Stimulated activated naive CD8-positive, alpha-beta T cell treated with anti-CD3 and anti-CD28 coated beads, Interleukin-15, Interleukin-2, amounts not matched to agents 100 U/mL and 50 U/mL, for 24 hours (primary cell): ENCODE measurements at regions not wholly inside any gene's neighbourhood (a gene's known extent, or its start where the extent isn't known, plus 50 kb on each side); places are given as distances from the start of the nearest gene placed in this dataset.

Source experiments
- ATAC-seq: fragments of 150-1000 bp; cut with Tn5 transposase; one replicate; pipeline ENCODE4 v1.10.0; 2021
- DNase-seq: peaks from one replicate; pipeline ENCODE4 v3.0.0; 2021

- DNase-seq = no peak
- ATAC-seq = no peak
Measured at GRCh38 chr2:177020524-177021119, 192.0 kb upstream of the HNRNPA3 start.

- DNase-seq (no peak), ATAC-seq (no peak)
Measured at GRCh38 chr2:177021706-177022343, 190.8 kb upstream of the HNRNPA3 start.

DNA sequence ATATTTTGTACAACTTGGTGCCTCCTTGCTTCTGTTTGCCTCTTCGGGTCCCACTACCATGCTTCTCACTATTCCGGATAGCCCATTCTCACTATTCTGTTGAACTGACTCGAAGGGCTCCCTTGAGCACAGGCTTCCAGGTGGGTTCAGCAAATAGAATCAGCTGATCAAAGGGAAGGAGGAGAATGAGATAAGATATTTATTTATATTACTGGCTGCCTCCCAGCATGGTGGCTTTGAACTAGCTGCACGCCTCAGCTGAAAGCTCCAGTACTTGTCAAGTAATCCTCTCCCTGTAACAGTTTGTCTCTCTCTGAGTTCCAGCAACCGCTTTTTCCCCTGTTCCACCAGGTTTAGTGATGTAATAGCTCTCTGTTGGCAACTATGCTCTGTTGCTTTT lies 187.8 kb upstream of the HNRNPA3 start:
- ATAC-seq (no peak), DNase-seq (no peak)

GRCh38 chr2:177026253-177026652 lies 186.3 kb upstream of the HNRNPA3 start:
- ATAC-seq = no peak

DNA sequence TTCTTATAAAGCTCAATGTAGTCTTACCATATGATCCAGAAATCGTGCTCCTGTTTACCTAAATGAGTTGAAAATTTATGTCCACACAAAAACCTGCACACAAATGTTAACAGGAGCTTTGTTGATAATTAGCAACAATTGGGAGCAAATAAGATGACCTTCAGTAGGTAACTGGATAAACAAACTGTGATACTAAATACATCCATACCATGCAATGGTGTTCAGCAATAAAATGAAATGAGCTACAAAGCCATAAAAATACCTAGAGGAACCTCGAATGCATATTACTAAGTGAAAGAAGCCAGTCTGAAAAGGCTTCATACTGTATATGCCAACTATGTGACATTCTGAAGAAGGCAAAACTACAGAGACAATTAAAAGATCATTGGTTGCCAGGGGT lies 185.6 kb upstream of the HNRNPA3 start:
- ATAC-seq (no peak), DNase-seq (no peak)

More at GRCh38 chr2:177026253-177026652, 186.3 kb upstream of the HNRNPA3 start:
- DNase-seq = no peak

GRCh38 chr2:177028296-177028695 lies 184.3 kb upstream of the HNRNPA3 start:
- no peak for DNase-seq
- ATAC-seq = no peak

GRCh38 chr2:177029075-177029474 lies 183.5 kb upstream of the HNRNPA3 start:
- no peak for DNase-seq
- ATAC-seq = no peak

DNA sequence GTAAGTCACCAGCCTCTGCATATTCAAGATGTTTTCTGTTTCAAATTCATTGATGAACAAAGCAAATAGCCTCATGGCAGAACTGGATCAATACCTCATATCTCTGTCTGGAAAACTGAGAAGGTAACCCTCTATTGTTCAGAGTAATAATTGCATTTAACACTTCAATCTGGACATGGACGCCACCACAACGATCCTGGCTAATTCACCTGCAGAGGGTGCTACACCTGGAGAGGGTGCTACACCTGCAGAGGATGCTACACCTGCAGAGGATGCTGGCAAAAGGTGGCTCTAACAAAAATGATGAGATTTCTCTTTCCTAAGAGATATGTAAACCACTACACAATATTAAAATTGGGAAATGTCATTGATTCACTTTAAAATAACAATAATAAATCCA lies 183.1 kb upstream of the HNRNPA3 start:
- no peak for DNase-seq
- no peak for ATAC-seq

- DNase-seq (no peak), ATAC-seq (no peak)
Measured at GRCh38 chr2:177029901-177030300, 182.7 kb upstream of the HNRNPA3 start.

- DNase-seq = no peak
- ATAC-seq = no peak
Measured at GRCh38 chr2:177030451-177031105, 182.0 kb upstream of the HNRNPA3 start.

DNA sequence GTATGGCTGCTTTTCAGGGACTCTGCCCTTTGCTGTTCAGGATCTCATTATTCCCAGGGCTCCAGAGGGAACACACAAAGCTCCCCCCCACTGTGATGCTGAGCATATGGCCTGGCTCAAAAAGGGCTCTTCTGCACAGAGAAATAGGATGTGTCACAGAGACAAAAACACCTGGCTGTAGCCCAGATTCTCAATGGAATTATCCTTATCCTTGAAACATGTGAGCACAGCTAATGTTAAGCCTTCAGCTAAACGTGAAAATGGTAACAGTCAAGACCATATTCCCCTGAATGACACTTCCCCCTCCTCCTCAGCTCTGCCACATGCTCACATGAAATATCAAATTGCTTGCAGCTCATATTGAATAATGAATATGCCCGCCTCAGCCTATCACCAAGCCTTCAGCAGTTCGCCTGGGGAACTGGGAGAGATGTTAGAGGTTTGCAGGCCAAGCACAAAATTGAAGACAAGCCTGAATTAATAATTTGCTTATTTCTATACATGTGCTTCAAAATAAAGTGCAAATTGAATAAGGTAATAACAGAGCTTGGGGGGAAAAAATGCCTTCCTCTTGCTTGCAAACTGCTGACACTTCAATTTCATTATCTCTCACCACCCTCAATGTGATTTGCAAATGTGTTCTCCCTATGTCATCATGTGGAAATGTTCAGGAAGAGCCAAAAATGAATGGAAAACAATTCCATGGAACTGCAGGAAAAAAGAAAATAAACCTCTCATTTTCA lies 181.0 kb upstream of the HNRNPA3 start:
- DNase-seq (no peak), ATAC-seq (no peak)

DNA sequence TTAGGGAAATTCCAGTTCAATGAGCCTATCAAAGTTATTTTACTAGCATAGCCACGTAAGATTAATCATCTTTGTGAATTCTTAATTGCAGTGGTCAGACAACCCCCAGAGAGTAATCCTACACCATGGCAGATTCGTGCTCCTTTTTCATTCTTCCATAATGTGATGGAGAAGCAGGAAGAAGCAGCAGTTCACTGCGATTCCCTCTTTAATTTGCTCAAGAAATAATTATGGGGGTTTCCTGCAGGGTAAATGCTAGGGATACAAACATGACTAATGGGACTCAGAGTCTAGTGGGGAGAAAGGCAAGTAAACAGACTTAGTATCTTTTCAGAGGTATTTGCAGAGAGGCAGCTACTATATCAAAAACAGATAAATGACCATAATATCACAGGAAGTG lies 175.8 kb upstream of the HNRNPA3 start:
- no peak for ATAC-seq

DNA sequence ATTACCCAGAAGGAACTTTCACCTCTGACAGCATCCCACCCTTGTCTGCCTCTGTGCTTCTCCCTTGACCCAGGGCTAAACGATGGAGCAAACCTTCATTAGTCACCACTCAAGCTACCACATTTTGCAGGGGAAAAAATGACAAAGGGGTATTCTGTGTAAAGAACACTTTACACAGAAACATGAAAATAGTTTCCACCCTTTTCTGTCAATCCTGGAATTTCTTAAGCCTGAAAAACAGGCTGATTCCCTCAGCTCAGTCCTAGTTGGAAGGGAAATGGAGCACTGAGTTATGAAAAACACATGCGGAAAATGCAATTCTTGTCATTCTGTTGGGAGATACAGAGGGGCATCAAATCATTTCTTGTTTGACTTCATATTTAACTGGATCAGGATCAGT lies 175.0 kb upstream of the HNRNPA3 start:
- ATAC-seq (no peak), DNase-seq (no peak)

More for the DNA sequence above, 175.8 kb upstream of the HNRNPA3 start:
- no peak for DNase-seq

GRCh38 chr2:177038787-177039484 lies 173.7 kb upstream of the HNRNPA3 start:
- DNase-seq = no peak
- ATAC-seq = no peak

DNA sequence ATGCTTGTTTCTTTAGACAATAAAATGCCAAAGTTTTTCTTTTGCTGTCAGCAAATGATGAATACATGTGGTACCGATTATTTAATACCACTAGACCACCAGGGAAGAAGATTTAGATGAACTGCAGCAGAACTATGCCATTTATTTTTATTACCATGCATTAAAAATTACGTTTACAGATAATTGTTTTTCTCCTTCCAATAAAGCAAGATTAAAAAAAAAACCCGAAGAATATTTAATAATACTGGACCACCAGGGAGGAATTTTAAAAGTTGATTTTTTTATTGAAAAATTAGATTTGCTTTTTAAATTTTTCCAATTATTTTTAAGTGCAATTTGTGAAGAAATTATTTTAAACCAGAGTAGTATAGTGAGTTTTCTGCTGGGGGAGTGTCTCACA lies 170.3 kb upstream of the HNRNPA3 start:
- ATAC-seq = no peak
- no peak for DNase-seq

GRCh38 chr2:177044671-177045070 lies 167.9 kb upstream of the HNRNPA3 start:
- no peak for DNase-seq
- ATAC-seq = peak; percentile 19

DNA sequence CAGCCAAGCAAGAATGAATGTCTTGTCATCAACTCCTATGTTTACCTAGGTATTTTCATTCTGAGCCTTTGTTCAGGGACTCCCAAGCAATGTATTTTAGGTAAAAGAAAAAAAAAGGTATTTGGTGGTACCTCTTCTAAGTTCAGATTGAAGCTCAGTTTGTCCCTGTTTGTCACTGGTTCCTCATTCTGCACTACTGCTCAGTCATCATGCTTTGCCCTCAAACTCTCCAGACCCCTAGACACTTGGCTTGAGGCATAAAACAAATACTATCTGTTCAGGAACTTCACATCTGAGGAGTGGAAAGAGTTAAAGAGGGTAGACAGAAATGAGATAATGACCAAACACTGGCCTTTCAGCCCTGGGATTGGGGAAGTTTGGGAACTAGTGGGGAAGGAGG lies 163.6 kb upstream of the HNRNPA3 start:
- ATAC-seq = no peak

GRCh38 chr2:177051278-177051677 lies 161.3 kb upstream of the HNRNPA3 start:
- ATAC-seq = no peak
- DNase-seq = no peak

More for the DNA sequence above, 163.6 kb upstream of the HNRNPA3 start:
- no peak for DNase-seq

GRCh38 chr2:177052471-177052870 lies 160.1 kb upstream of the HNRNPA3 start:
- ATAC-seq (no peak), DNase-seq (no peak)

DNA sequence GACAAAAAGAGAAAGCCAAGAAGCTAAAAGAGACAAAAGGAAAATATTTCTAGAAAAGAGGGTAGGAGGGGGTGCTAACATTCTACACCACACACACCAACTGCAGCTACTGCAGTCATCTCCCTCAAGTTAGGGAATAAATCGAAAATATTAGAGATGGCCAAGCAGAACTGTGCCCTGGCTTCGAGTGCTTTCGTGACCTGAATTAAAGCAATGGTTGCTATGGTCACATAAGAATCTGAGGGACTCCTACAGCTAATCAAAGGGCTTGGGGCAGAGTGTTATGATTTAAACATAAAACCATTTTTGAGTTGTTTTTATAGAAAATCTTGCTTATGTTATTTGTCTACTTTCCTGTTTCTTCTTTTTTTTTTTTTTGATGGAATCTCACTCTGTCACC lies 159.6 kb upstream of the HNRNPA3 start:
- DNase-seq (no peak), ATAC-seq (no peak)

DNA sequence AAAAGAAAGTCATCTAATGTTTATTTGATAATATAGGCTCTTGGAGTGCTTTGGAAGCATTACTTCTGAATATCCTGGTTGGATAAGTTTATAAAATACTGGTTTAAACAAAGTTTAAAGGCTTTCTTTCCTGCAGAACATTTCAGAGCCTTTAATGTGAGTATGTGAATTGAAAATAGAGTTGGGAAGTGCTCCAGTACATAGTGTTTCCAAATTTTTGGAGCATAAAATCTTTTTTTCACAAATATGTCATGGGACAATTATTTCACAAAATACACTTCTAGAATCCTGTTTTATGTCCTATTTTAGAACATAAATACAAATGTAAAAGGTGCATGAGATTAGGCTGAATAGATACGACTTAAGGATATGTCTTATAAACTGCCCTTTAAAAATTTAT lies 158.9 kb upstream of the HNRNPA3 start:
- no peak for DNase-seq
- no peak for ATAC-seq

DNA sequence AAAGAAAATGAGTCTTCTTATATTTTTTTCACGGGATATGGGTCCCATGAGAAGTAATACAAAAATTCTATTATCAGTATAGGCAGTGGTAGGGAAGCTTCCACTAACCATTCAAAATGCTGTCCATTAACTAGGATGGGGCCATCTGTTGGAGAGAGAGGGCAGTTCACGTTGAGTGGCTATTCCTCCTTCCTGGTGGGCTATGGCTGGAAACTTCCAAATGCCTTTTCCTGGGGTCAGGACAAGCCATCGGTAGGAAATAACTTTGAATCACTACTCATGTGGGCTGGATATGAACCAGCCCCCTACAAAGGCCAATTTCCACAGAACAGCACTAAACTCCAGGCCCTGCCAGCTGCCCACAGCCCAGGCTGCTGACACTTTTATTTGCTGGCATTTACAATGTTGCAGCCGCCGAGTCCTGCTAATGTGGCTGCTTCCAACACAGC lies 156.1 kb upstream of the HNRNPA3 start:
- ATAC-seq = no peak

More for the DNA sequence above, 156.1 kb upstream of the HNRNPA3 start:
- DNase-seq = no peak
